LNCaP clone FGC (cell line): ENCODE measurements at regions not wholly inside any gene's neighbourhood (a gene's known extent, or its start where the extent isn't known, plus 50 kb on each side); places are given as distances from the start of the nearest gene placed in this dataset.

Source experiments
- DNase-seq: peaks from one replicate; pipeline ENCODE4 v3.0.0-alpha.2; 2011; ENCODE audit warnings: low read depth
- H3K4me3 ChIP-seq: 2 replicates; pipeline ENCODE4 v1.5.1; 2011; ENCODE audit warnings: mild to moderate bottlenecking, low read depth, low read length, control low read depth
- TF ChIP-seq, protein P1 (sequence below): IDR thresholded peaks from 2 replicates; pipeline ENCODE4 v1.5.1; 2012; ENCODE audit warnings: mild to moderate bottlenecking; ENCODE audit not compliant: control insufficient read depth, insufficient read depth; ENCODE audit errors: extremely low read depth

GRCh38 chr10:20683345-20683744, 213.8 kb downstream of the NEBL start:
- TF ChIP-seq, protein P1, sequence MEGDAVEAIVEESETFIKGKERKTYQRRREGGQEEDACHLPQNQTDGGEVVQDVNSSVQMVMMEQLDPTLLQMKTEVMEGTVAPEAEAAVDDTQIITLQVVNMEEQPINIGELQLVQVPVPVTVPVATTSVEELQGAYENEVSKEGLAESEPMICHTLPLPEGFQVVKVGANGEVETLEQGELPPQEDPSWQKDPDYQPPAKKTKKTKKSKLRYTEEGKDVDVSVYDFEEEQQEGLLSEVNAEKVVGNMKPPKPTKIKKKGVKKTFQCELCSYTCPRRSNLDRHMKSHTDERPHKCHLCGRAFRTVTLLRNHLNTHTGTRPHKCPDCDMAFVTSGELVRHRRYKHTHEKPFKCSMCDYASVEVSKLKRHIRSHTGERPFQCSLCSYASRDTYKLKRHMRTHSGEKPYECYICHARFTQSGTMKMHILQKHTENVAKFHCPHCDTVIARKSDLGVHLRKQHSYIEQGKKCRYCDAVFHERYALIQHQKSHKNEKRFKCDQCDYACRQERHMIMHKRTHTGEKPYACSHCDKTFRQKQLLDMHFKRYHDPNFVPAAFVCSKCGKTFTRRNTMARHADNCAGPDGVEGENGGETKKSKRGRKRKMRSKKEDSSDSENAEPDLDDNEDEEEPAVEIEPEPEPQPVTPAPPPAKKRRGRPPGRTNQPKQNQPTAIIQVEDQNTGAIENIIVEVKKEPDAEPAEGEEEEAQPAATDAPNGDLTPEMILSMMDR, result no peak
- no peak for DNase-seq
- no peak overlapping the region for H3K4me3 ChIP-seq

DNA sequence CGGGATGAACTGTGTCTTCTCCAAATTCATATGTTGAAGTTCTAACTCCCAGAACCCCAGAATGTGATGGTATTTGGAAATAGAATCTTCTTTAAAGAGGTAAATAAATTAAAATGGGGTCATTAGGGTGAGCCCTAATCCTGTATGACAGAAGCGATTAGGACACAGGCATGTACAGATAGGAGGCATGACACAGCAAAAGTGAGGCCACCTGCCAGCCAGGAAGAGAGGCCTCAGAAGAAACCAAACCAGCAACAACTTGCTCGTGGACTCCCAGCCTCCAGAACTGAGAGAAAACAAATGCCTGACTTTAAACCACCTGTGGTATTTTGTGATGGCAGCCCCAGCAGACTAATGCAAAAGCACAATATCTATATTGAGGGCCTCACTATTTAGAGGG, 214.3 kb downstream of the NEBL start:
- DNase-seq, result no peak
- TF ChIP-seq, protein P1, result no peak
- H3K4me3 ChIP-seq, result no peak overlapping the region

GRCh38 chr10:20677340-20677739, 219.8 kb downstream of the NEBL start:
- TF ChIP-seq, protein P1, result no peak
- H3K4me3 ChIP-seq, result no peak overlapping the region
- no peak for DNase-seq

DNA sequence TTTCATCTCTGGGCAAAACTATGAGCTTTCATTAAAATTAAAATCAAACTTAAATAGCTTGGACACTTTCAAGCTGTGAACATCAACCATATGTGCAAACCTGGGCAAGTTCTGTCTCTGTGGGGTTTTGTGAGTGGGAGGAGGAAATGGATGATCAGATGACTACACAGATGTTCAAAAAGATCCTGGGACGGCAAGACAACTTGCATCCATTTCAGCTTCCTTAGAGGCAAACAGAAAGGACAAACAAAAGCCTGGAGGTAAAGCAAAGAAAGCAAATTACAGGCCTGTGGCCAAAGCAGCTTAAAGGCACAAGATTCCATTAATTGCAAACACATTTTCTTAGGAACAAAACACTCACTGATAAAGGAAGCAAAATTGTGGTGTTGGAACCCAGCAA, 222.2 kb downstream of the NEBL start:
- no peak overlapping the region for H3K4me3 ChIP-seq
- TF ChIP-seq, protein P1, result no peak
- DNase-seq, result peak; percentile 63

DNA sequence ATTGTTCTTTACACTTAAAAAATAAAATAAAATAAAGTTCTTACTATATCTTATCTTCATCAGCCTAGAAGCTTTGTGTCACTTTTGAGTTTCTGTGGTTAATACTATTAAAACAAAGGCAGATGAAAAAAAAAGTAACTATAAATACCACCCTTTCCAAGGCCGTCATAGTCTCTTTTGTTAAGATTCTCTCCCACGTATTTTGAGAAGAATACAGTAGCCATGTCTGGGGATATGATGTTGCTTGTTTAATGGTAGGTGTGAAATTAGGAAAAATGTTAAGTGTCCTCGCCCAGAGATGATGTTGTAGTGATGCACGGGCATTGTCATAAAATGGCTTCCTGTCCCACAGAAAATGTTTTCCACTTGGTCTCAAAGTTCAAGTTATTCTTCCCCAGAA, 223.9 kb downstream of the NEBL start:
- no peak for DNase-seq
- TF ChIP-seq, protein P1, result no peak
- H3K4me3 ChIP-seq, result no peak overlapping the region

- no peak overlapping the region for H3K4me3 ChIP-seq
- no peak for DNase-seq
- TF ChIP-seq, protein P1, result no peak
Observed at GRCh38 chr10:20672741-20673140, 224.4 kb downstream of the NEBL start.

DNA sequence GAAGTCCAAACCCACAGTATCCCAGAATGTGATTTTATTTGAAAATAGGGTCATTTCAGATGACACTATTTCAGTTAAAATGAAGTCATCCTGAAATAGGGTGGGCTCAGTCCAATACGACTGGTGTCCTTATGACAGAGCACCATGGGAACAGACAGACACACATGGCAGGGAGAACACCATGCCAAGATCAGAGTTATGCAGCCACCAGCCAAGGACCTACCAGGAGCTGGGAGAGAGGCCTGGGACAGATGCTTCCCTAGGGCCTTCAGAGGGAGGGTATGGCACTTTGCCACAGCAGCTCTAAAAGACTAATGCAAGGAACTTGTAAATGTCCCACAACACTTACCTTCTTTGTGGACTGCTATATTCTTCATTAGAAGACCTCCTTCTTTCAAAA, 226.5 kb downstream of the NEBL start:
- TF ChIP-seq, protein P1, result no peak
- no peak overlapping the region for H3K4me3 ChIP-seq
- DNase-seq, result no peak
